Fibroblast of upper back skin (primary cell): ENCODE measurements at regions not wholly inside any gene's neighbourhood (a gene's known extent, or its start where the extent isn't known, plus 50 kb on each side); places are given as distances from the start of the nearest gene placed in this dataset.
"Not testable (repeated sequence)": the region's sequence is repeated elsewhere in the genome, so short reads cannot be mapped to it uniquely, and the experiment has no call there.

Experiments
- DNase-seq: peaks from one replicate; pipeline ENCODE4 v3.0.0-alpha.2; 2013

DNA sequence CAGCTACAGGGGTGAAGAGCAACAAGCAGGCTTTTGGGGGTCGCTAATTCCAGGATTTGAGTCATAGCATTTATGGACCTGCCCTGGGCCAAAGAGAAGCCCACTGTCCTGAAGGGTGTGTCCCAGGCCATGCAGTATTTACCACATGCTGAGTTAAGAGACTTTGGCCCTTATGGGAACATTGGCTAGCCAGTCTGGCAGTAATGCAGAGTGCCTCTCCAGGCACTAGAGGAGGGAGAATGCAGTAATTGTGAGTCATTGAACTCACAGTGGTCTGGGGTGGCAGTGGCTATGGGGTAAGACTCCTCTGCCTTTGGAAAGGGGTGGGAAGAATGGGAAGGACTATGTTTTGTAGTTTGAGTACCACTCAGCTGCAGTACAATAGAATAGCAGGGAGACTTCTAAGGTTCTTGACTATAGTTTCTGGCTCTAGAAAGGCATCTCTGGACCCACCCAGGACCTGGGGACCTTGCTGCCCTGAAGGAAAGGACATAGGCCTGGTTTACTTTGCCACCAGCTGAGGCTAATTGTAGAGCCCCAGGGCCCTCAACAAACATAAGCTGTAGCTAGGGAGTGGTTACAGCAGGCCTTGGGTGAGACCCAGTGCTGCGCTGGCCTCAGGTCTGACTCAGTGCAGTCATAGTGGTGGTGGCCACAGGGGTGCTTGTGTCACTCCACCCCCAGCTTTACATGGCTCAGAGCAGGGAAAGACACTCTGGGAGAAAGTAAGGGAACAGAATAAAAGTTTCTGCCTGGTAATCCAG, 520.9 kb downstream of the HTR1B start:
- no peak for DNase-seq

DNA sequence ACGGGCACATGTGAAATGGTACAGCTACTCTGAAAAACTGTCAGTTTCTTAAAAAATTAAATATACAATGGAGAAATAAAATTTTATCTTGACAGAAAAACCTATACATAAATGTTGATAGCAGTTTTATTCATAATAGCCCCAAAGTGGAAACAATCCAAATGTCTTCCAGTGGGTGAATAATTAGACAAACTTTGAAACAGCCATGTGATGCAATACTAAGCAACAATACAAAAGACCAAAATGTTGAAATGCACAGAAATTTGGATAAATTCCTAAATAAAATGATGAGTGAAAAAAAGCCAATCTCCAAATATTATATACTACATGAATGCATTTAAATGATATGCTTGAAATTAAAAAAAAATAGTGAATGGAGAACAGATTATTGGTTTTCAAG, 523.1 kb downstream of the HTR1B start:
- DNase-seq: peak; percentile 54

DNA sequence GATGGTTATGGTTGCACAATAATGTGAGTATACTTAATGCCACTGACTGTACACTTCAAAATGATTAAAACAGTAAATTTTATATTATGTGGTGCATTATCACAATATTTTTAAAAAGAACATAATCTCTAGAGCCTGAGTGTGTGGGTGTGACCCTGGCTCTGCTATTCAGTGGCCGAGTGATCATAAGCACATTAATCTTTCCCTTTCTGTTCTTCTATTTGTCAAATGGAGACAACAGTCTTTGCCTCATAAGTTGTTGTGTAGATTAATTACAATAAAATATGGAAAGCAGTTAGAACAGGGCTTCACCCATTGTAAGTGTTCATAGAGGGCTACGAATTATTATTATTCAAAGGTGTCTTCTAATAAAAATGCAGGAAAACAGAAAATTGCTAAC, 548.6 kb downstream of the HTR1B start:
- no peak for DNase-seq

DNA sequence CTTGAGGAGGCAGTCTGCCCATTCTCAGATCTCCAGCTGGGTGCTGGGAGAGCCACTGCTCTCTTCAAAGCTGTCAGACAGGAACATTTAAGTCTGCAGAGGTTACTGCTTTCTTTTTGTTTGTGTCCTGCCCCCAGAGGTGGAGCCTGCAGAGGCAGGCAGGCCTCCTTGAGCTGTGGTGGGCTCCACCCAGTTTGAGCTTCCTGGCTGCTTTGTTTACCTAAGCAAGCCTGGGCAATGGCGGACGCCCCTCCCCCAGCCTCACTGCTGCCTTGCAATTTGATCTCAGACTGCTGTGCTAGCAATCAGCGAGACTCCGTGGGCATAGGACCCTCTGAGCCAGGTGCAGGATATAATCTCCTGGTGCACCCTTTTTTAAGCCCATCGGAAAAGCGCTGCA, 557.8 kb downstream of the HTR1B start:
- DNase-seq: not testable (repeated sequence)

DNA sequence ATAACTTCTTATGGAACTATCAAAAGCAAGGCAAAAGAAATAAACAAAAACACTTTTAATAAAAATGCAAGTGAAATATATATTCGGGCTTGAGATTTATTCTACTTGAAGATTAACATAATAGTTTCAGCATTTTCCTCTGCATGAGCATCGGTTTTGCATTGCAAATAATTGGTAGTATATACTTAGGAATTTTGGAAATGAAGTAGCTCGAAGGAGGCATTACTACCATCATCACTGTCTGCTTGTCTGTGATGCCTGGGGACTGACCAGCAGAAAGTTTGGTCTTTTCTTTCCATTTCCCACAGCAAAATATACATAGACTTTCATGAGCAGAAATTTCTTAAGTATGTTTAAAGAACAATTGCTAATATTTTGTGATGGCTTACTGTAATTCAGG, 570.7 kb downstream of the HTR1B start:
- no peak for DNase-seq

DNA sequence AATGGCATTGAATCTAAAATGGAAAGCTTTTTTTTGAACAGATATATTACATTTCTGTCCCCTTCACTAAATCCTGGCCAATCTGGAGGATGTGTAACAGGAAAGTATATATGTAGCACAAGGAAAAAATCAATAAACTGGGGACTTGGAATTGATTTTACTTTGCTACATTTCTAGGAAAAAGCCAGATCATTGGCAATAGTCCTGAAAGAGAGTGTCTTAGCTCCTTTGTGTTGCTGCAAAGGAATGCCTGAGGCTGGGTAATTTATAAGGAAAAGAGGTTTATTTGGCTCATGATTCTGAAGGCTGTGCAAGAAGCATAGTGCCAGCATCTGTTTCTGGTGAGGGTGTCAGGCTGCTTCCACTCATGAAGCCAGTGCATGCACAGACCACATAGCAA, 574.9 kb downstream of the HTR1B start:
- DNase-seq: no peak

DNA sequence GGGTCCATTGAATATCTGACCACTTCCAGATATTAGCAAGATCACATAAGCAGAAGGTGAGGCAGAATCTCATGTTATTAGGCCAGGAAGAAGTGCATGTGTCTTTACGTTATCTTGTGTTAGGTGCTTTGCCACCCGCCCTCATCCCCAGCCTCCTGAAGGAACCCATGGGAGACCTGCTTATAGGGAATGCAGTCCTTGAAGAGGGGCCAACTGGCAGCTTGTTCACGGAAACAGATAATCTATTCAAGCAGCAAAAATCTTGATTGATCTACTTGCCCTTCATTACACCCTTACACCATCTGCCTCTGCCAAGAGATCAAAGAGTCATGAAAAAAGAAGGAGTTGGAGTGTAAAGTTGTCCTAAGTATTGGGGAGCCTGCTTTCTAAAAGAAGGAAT, 576.4 kb downstream of the HTR1B start:
- DNase-seq: no peak

DNA sequence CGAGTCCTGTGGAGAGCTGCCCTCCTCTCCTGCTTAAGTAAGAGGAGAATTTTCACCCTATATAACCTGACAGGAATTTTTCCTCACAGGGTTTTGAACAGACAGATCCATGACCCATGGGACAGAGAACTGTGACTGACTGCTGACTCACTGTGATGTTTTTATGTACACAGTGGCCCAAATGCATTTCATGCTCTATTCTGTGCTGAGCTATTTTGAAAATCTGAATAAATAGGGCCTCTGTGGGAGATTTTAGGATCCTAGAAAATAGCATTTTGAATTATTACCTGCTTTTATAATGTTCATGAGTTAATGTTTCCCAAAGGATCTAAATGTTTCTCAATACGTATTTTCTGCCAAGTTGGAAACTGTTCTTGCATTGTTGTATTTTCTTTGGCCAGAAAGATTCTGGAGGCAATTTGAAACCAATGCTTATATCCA, 577.4 kb downstream of the HTR1B start:
- peak; percentile 84 for DNase-seq

DNA sequence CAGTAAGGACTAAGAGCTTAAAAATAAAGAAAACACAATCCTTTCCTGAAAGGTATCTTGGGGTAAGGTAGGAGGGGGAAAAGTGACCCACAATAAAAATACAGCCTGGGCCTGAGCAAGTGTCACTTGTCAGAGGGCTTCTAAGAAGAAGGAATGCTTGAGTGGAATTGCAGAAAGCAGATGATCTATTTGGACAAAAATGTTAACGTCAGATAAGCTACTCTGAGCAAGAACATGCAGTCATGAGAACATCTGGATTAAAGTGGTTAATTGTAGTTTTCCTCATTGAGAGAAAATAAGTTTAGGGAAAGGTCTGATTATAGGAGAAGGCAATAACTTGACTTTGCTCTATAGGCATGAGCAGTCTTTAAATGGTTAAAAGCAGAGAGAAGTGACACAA, 581.9 kb downstream of the HTR1B start:
- no peak for DNase-seq

DNA sequence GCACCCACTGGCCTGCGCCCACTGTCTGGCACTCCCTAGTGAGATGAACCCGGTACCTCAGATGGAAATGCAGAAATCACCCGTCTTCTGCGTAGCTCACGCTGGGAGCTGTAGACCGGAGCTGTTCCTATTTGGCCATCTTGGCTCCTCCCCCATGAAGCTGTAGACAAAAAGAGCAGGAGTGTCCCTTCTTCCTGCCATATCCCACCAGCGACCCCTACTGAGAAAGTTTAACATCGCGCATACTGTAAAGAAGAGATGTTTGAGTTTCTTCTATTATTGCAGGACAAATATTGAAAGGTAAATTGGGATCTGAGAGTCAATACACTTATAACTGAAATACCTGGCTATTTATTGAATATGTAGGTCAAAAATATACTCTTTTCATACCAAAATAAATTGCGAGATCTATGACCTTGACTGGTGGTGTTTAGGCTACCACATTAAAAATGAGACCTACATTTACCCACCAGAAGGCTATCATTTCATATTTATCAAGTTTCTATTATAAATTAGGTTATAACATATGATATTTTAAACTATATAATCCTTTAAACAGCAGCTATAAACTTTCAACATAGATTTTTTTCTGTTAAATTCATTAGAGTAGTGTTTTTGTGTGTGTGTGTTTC, 586.3 kb downstream of the HTR1B start:
- DNase-seq: peak; percentile 45

DNA sequence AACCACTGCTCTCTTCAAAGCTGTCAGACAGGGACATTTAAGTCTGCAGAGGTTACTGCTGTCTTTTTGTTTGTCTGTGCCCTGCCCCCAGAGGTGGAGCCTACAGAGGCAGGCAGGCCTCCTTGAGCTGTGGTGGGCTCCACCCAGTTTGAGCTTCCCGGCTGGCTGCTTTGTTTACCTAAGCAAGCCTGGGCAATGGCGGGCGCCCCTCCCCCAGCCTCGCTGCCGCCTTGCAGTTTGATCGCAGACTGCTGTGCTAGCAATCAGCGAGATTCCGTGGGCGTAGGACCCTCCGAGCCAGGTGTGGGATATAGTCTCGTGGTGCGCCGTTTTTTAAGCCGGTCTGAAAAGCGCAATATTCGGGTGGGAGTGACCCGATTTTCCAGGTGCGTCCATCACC, 586.9 kb downstream of the HTR1B start:
- DNase-seq: not testable (repeated sequence)

DNA sequence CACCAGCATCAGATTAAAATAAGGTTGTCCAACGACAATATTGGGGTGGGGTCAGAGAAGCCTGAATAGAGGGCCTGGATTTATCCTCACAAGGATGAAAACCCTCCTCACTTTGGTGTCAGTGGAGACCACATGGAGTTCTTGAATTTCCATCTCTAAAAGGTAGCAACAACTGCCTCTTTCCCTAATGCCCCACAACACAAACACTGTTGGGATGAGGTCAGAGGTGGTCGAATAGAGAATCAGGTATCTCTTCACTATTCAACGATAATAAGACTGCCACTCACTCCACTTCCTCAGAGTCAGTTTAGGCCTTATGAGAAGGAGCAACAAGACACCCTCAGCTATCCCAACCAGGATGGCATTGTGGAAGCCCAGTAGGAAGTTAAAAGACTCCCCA, 596.1 kb downstream of the HTR1B start:
- DNase-seq: no peak

DNA sequence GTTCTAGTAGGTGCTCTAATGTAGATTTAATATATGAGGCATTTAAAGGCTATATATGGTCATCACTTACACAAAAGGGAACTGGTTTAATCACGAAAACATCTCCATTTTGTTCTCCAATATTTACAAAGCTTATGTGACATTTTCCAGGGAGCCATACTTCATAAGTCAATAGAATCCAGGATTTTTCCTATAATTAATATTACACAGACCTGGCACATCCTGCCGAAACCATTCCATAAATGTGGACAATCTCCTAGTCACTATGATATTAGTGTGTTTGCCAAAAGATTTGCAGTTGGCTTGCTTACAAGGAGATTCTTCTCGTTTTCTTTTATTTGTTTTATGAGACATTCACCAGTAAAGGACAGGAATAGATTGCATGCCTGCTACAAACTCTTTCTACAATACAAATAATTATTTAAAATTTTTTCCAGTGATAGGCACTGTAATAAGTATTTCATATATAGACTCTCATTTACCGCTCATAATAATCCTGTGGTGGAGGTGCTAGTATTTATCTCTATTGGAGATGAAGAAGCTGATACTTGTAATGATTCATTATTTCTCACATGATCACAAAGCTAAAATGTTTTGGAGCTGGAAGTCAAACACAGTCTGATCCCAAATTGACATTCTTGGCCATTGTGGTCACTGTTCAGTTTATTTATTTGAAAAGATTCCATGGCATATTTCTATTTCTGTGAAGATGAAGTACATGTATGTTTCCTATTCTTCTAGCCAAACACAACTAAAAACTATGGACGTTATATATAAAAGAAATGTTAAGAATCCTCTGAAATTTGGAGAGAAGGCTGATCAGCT, 597.0 kb downstream of the HTR1B start:
- no peak for DNase-seq

DNA sequence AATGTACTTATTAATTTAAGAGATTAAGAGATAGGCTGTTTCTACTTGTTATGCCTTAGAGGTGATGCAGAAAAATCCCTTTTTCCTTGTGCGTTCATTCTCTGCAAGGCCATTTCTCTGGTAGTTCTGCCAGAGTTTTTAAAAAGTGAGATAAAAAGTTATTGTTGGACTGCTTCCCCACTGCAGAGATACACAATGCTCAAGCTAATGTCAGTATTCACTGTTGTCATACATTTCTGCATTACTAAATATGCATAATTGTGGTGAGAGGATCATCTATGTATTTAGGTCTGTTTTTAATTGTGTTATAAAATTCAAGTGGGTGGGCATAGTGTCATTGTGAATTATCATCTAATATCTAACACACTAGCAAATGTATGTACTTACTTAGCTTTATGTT, 600.4 kb downstream of the HTR1B start:
- DNase-seq: peak; percentile 33

DNA sequence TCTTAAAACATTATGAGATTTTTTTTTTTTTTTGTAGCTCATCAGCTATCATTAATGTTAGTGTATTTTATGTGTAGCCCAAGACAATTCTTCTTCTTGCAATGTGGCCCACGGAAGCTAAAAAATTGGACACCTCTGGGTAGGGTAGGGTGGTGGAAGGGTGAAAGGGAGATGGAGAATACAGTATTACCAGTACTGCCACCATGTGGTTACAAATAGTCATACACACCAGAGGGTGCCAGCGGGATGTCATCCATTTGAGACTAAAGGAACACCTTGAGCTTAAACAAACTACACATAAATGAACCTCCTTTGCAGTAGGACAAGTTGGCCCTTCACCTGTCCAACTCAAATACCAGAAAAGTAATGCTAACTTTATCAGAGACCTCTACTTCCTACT, 601.9 kb downstream of the HTR1B start:
- DNase-seq: no peak

DNA sequence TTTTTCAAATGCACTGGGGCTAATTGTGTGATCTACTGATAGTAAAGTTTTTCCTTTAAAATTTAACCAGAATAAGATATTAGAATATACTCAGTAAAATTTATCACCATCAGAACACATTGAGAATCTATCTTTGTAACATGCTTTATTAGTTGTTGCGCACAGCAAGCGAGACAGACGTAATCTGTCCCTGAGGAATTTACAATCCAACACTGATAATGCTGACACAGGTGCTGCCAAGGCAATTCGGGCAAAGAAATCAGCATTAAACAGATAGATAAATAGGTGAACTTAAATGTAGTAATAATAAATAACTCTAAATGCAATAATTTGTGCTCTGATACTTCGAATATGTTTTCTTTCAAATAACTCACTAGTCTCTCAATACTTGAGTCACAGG, 607.2 kb downstream of the HTR1B start:
- DNase-seq: no peak

DNA sequence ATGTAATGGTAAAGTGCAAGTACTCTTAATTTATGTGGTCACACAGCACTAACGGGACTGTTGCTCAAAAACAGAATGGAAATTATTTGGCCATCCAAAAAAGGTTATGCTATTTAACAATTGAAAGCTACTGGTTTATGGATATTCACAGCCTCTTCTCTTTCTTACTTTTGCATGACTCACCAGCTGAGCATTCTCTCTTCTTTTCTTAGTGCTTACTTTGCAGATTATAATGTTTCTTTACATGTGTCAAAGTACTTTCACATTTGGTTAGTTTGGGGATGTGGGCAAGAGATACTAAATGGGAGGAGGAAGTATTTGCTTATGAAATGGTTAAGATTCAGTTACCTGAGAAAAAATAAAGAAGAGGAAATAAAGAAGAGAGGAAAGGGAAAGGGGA, 610.5 kb downstream of the HTR1B start:
- DNase-seq: peak; percentile 53

DNA sequence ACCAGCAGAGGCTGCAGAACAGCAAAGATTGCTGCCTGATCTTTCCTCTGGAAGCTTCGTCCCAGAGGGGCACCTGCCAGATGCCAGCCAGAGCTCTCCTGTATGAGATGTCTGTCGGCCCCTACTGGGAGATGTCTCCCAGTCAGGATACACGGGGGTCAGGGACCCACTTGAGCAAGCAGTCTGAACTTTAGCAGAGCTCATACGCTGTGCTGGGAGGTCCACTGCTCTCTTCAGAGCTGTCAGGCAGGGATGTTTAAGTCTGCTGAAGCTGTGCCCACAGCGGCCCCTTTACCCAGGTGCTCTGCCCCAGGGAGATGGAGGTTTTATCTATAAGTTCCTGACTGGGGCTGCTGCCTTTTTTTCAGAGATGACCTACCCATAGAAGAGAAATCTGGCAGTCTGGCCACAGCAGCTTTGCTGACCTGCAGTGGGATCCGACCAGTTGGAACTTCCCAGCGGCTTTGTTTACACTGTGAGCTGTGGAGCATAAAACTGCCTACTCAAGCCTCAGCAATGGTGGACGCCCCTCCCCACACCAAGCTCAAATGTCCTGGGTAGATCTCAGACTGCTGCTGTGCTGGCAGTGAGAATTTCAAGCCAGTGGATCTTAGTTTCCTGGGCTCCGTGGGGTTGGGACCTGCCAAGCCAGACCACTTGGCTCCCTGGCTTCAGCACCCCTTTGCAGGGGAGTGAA, 613.9 kb downstream of the HTR1B start:
- DNase-seq: not testable (repeated sequence)

DNA sequence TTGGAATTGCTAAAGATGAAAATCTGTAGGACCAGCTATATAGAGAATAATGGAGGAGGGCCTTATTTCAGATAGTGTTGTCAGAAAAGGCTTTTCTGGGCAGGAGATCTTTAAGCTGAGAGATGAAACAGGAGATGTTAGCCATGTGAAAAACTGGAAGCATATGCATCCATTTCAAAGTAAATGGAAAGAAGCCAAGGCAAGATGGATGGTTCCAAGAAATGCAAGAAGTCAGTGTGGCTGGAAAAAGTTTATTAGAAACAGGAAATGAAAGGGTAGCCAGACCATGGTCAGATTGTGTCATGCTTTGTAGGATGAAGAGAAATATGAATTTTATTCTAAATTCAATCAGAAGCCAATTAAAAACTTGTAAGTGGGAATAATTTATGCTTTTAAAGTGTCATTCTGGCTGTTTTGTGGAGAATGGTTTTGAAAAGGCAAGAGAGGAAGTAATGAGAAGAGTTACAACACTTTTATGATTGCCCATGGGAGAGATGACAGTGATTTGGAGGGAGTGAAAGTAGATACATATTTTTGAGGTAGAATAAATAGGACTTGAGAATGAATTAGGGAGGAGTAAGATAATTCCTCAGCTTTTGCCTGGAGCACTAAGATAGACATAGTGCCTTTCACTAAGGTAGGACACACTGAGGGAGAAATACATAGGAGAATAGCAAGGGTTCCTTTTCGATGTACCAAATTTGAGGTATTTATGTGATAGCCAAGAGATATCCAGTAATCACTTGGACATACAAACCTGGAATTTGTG, 620.1 kb downstream of the HTR1B start:
- peak; percentile 51 for DNase-seq

DNA sequence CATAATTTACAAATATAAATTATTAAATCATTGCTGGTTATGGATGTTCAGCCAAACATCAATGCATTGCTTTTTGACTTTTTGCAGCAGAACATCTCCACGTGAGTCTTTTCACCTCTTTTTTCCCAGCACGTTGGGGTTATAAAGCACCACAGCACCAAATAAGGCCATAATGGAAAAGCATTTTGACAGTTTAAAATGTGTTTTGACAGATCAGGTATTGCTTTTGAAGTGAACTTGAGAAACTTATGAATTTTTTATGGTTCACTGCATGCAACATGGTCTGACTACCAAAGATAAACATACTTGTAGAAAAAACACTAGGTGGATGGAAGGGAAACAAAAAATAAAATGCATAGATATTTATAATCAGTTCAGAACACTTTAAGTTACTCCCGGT, 622.4 kb downstream of the HTR1B start:
- DNase-seq: no peak

DNA sequence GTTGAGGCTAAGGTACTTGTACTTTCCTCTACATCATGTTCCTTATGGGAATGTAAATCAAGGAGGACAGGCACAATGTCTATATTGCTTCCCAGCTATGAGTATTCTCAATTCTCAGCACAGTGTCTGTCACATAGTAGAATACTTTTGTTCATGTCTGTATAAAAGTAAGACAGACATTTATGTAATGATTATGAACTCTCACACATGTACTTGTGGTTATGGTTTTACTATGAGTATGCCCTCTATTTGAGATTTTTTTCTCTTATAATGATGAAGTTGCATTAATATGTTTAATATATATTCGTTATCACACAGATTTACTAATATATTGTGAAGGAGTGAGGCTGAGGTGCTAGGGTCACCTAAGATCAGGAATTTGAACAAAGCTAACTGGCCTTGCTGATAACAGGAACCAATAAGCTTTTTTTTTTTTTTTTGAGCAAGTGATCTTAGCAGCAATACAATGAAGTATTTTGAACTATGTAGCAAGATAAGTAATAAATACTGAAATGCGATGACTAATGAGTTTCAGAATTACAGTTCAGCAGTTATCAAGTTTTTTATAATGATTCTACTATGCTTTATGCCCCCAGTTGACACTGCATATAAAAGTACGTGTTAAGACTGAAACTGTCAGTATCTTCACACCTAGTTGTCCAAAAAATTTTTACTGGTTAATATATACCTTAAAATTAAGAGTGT, 623.1 kb downstream of the HTR1B start:
- no peak for DNase-seq

DNA sequence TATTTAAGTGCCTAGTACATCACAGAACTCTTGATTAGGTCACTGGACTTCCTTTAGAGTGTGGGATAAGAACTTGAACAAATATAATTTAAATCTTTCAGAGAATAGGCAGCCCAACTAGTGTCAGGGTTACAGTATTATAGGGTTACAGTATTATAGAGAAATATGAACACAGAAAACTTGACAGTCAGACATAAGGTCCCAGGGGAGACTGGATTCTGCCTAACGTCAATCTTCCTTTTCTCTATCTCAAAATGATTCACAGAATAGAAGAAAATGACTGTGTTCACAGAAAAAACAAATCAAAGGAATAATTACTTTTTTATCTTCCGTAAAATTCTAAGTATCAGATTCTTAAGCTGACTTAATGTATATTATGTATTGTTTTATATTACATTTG, 623.8 kb downstream of the HTR1B start:
- DNase-seq: no peak
